GM19035 (cell line): ENCODE measurements at regions not wholly inside any gene's neighbourhood (a gene's known extent, or its start where the extent isn't known, plus 50 kb on each side); places are given as distances from the start of the nearest gene placed in this dataset.

Experiments used
- ATAC-seq: cut with Tn5 transposase; IDR thresholded peaks from one replicate; pipeline ENCODE4 v1.9.1; 2021; ENCODE audit not compliant: unreplicated experiment

DNA sequence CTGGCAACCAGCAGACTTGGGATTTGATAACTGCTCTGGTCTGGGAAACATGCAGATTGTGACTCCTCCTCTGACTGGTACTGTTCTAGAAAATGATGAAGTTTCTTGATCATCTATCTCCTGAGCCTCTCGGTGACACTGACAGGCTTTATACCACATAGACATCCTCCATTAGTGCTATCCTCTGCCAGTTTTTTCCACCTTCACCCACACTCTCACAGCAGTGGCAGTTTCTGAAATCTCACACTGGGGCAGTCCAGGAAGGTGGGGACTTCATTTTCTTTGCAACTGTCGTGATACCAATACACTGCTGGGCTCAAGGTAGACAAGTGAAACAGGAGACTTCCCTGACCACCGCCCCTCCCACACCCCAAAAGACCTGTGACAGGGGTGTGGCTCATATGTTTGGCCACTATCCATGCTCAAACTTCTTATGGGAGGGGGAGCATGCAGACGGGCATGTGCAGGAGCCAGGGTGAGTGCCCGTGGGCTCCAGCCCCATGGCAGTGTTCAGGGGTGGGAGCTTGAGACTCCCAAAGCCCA, 66.3 kb upstream of the RMDN2 start:
- no peak for ATAC-seq

DNA sequence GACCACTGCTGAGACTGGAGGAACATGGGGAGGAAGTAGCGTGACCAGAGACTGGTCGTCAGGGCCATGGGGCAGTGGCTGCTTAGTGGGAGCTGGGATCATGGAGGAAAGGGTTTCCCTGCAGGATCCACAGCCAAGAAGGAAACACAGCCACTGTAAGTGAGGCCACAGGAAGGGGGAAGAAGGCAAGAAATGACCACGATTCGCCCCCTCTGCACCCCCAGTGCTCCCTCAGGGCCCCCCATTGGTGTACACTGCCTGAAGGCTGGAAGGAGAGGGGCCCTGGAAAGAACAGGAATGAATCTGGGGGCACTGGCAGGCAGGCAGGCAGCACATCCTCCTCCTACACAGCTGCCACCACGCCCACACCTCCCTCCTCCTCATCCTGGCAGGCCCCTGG, 62.5 kb upstream of the RMDN2 start:
- no peak for ATAC-seq

DNA sequence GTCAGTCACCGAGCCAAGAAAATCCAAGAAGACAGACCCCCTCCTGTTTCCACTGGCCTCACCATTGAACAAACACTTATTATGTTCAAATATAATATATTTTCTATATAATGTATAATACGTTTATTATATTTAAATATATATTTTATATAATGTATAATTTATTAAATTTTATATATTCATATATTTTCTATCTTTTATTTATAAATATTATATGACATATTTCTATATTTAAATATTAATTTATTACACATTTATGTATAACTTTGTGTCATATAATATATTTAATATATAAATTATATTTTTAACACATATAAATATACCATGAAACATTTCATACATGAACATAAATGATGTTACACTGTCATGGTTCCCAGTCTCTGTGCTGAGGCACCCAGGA, 60.9 kb upstream of the RMDN2 start:
- ATAC-seq = no peak

DNA sequence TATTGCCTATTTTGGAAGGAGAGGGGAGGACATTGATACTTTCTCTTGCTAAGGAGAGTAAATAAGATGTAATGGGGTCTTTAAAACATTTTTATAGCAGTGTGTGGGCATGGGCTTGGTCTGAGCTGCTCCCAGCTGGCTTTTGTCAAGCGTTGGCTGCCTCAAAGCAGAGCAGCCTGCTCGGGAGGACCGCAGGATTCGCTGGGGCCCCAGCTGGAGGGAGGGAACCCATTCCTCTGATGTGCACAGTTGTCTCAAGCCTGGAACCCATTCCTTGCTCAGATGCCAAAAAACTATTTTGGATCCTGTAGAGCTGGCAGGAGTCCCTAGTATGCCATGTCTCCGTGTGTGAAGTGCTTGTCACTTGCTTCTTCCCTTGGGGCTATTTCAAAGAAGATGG, 59.4 kb upstream of the RMDN2 start:
- ATAC-seq = no peak

DNA sequence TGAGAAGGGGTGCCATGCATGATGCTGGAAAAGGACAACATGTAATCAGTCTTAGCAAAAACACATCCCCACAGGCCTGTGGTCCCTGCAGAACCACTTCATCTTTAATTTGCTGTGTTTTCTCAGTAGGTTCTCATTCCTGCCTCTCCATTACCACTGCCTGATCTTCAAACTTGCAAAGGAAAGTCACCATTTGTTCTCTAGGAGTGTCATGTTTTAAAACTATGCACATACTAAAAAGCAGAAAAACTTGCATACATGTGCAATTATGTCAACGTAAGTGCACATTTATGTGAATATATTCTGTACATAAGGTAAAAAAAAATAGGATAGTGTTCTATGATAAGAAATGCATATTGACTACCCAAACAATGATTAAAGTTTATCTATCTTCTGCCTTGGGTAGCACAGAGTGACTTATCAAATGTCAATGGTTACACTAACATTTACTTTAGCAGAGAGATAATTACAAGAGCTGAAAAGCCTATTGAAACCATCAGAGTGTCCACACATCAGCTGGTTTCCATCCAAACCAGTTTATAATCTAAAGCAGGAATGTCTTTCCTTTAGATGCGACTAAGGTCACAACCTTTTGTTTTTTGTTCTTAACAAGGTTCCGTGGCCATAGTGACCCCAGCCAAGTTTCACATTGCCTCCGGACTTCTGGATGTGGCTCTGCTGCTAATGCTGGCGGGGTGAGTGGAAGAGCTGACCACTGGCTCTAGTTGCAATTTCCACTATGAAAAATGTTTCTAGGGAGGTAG, 58.7 kb upstream of the RMDN2 start:
- ATAC-seq = no peak

DNA sequence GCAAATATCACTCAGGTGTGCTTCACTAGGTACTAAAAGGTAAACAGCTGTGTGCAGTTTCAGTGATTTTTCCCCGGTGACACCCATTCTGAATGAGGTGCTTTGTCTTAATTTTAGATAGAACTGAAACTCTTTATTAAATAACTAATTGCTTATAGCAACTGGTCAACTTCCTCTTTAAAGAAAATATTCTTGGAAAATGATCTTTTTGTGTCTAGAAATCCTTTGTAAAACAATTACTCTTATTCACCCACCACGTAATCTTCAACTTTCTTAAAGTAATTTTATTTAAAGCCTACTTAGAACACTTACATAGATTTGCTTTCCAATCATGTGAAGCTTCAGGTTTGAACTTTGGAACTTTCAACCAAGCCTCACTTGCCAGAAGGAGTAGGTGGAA, 57.9 kb upstream of the RMDN2 start:
- no peak for ATAC-seq

DNA sequence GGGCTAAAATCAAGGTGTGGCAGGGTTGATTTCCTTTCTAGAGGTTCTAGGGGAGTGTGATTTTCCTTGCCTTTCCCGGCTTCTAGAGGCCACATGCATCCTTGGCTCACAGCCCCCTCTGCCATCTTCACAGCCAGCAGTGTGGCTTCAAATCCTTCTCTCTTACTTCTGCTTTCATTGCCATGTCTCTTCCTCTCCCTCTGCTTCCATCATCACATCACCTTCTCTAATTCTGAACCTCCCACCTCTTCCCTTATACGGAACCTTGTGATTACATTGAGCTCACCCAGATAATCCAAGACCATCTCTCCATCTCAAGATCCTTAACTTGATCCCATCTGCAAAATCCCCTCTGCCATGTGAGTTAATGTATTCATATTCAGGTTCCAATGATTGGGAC, 56.2 kb upstream of the RMDN2 start:
- ATAC-seq = no peak

DNA sequence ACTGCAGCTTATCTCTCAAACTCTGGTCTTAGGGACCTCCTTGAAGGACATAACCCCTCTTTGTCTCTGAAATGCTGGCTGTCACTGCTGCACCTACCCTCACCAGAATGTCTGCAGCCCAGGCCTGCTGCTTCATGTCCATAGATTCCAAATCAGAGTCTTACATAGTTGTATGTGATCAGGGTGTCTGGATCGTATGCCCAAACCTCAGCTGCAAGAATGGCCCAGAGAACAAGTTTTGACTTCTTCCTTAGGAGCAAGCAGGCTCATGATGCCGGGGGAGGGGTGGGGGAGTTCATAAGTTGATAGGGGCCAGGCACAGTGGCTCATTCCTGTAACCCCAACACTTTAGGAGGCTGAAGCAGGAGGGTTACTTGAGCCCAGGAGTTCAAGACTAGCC, 55.8 kb upstream of the RMDN2 start:
- no peak for ATAC-seq

DNA sequence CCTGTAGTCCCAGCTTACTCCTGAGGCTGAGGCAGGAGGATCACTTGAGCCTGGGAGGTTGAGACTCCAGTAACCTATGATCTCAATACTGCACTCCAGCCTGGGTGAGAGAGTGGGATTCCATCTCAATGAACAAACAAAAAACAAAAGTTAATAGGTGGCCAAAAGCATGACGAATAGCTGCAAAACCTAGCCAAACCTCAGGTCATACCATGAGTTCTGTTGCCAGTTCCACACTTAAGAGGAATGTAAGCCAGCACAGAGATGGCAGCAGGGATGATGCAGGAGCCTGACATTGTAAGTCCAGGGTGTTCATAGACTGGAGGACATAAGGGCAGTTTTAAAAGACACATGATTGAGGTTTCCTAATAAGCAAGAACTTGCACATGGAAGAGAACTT, 55.3 kb upstream of the RMDN2 start:
- no peak for ATAC-seq

DNA sequence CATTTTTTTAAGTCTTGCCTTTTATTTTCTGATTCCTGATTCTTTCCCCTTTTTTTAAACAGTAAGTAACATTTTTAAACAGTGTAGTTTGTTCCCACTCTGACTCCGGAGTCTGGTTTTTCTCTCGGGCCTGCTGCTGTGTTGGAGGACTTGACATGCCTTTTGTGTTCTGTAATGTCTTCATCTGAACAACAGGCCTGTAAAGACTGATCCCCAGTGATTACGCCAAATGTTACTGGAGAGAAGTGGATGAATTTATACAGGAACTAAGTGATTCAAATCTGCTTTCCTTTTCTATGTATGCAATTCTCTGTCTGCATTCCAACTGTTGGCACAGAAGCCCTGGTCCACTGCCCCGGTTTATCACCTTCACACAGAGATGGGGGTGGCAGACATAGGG, 54.3 kb upstream of the RMDN2 start:
- ATAC-seq = no peak

DNA sequence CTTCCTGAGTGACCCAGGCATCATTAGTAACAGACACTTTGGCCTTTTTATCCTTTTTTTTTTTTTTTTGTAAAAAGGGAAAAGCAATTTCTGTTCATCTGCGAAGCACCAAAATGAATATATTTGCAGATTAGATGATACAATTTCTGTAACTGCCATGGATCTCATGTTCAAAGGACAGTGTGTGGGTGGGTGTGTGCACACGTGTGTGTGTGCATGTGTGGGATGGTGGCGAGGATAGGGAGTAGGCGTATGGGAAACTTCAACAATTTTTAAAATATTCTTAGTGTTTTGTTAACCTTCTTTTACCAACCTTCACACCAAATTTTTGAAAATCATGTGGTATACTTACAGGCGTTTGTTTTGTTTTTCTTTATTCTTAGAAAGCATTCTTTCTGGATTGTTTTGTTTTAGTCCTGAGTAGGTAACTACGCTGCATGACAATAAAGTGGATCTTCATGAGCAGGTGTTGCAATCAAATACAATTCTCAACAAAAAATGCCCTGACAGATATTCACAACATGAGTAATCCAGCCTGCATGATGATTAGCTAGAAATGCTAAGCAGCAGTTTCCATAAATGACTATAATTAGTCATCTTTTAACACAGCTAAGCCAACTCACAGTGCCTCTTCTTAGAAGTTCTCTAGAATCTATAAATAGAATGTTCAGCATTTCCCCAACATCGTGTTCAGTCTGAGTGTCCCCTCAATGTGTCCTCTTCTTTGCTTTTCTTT, 53.5 kb upstream of the RMDN2 start:
- peak; percentile 76 for ATAC-seq

DNA sequence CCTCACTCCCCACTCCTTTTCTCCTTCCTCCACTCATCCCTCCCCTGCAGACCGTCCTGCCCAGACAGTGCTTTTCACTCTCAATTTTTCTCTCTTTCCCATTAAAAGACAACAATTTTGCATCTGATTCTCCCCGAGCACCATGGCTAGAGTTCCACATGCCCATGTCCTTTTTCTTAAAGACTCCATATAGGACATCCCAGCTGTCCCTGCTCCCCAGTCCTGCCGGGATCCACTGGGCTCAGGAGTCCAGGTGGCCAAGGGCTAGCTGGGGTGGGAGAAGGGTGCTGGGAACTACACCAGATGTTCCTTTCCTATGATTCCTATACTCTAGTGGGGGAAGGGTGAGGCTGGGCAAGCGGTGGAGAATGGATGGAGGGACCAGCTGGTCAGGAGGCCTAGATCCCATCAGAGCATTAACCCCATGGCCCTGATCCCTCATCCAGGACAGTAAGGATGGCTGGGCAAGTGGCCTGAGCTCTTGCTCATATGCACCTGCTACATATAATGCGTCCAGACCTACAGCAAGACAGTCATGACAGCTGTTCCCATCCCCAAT, 52.8 kb upstream of the RMDN2 start:
- no peak for ATAC-seq

DNA sequence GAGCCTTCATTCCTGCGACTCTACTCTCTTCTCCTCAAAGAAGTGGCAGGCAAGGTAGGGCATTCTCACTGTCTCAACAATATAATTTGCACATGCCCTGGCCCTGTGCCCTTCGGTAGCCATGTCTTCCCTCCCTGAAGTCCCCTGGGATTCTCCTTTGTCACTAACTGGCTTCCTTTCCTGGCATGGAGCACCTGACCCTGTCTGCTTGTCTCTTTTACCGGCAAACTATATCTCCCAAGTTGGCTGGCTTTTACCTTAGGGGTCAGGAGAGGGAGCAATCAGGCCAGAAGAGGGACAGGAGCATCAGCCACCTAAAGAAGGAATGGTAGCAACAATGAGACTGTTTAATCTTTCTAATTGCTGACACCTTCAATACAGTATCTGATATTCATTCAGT, 51.9 kb upstream of the RMDN2 start:
- ATAC-seq = no peak

DNA sequence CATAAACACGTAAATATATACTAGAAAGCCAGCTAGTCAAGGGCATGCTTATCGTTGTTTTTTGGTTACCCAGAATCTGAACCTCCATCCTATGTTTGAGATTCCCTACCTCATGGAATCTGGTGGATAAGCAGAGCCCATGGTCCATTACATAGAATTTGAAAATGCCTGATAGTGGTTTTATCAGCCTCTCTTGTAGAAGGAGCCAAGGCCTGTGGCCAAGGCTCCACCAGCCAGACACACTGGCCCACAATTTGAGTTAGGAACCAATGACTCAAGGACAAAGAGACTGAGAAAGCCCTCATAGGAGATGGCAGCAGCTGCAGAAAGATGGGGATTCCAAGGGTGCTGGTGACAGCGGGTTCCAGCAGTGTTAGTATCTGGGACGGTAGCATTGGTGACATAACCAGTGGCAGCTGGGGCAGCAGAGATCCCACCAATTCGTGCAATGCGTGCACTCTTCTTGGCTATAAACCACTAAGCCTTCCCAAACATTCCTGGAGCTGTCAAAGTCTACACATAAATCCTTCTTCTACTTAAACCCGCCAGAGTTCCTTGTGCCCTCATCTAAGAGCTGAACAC, 51.2 kb upstream of the RMDN2 start:
- ATAC-seq = no peak

DNA sequence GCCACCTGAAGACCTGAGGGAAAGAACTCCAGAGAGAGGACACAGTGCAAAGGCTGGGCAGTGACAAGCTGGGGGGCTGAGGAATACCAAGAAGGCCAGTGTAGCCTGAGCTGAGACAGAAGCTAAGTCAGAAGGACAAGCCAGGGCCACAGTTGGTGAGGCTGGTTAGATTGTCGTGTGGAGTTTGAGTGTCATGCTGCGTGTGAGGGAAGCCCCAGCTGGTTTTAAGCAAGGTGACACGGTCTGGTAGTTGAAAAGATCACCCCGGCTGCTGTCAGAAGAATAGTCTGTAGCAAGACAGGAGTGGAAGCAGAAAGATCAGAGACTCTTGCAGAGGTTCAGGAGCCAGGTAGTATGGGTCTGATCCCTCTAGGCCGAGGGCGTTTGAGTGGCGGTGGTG, 50.6 kb upstream of the RMDN2 start:
- no peak for ATAC-seq
